SK-N-SH (cell line): ENCODE measurements at regions not wholly inside any gene's neighbourhood (a gene's known extent, or its start where the extent isn't known, plus 50 kb on each side); places are given as distances from the start of the nearest gene placed in this dataset.

Experiments
- CTCF ChIA-PET: fragments of 300-600, 350-600 bp; formaldehyde crosslinking; extraction: SDS; loops from one replicate; lab custom pipeline; 2021; lab: Yijun Ruan, JAX
- POLR2A ChIA-PET: fragments of 350-600 bp; sonication (Branson Sonifier 250); formaldehyde crosslinking; extraction: SDS; loops from one replicate; lab custom pipeline; 2020; ENCODE audit warnings: antibody characterized with exemption, inconsistent platforms; lab: Yijun Ruan, JAX
- DNase-seq: peaks from one replicate; pipeline ENCODE4 v3.0.0; 2012
- H2AFZ ChIP-seq: fragments of 200-600 bp; sonication (generic); 2 replicates; pipeline ENCODE4 v1.8.1; 2016; ENCODE audit warnings: antibody characterized with exemption, mild to moderate bottlenecking, low read depth
- H3F3A ChIP-seq: fragments of 200-600 bp; sonication (generic); replicated peaks from 2 replicates; pipeline ENCODE3; 2016; ENCODE audit warnings: antibody characterized with exemption, mild to moderate bottlenecking; ENCODE audit not compliant: insufficient read depth
- H3K27ac ChIP-seq, 2 experiments: fragments of 200-500 bp in 1 of 2; fragments of 200-600 bp in 1 of 2; sonication (Bioruptor generic) in 1 of 2; sonication (generic), shearing (Covaris generic) in 1 of 2; 2 replicates each; pipeline versions ENCODE4 v1.5.1 to v1.6.1; 2014 to 2016; ENCODE audit warnings: low read depth in 2 of 2, inconsistent platforms in 1 of 2, low read length in 1 of 2, mild to moderate bottlenecking in 1 of 2, mixed read lengths in 1 of 2
- H3K27me3 ChIP-seq: fragments of 200-600 bp; sonication (generic), shearing (Covaris generic); 2 replicates; pipeline ENCODE4 v1.6.1; 2016; ENCODE audit warnings: mixed run types; ENCODE audit not compliant: insufficient read depth
- H3K36me3 ChIP-seq, 2 experiments: fragments of 200-500 bp in 1 of 2; fragments of 200-600 bp in 1 of 2; sonication (Bioruptor generic) in 1 of 2; sonication (generic) in 1 of 2; replicated peaks in 1 of 2; 2 replicates each; pipeline versions ENCODE3 to v1.5.1; 2014 to 2016; ENCODE audit warnings: low read length in 1 of 2, mild to moderate bottlenecking in 1 of 2; ENCODE audit not compliant: insufficient read depth in 2 of 2, control insufficient read depth in 1 of 2
- H3K4me1 ChIP-seq, 2 experiments: fragments of 200-500 bp in 1 of 2; fragments of 200-600 bp in 1 of 2; sonication (Bioruptor generic) in 1 of 2; sonication (generic), shearing (Covaris generic) in 1 of 2; 2 replicates each; pipeline versions ENCODE4 v1.5.1 to v1.6.1; 2014 to 2016; ENCODE audit warnings: low read depth in 1 of 2, low read length in 1 of 2, mixed run types in 1 of 2; ENCODE audit not compliant: insufficient read depth in 2 of 2, control insufficient read depth in 1 of 2
- H3K4me2 ChIP-seq: fragments of 200-600 bp; sonication (generic), shearing (Covaris generic); 2 replicates; pipeline ENCODE4 v1.6.1; 2017; ENCODE audit warnings: mixed run types
- H3K4me3 ChIP-seq, 2 experiments: fragments of 200-500 bp in 1 of 2; fragments of 200-600 bp in 1 of 2; sonication (Bioruptor generic) in 1 of 2; sonication (generic), shearing (Covaris generic) in 1 of 2; 2 replicates each; pipeline versions ENCODE4 v1.5.1 to v1.8.1; 2014 to 2016; ENCODE audit warnings: low read depth in 2 of 2, inconsistent platforms in 1 of 2, low read length in 1 of 2, mild to moderate bottlenecking in 1 of 2, mixed read lengths in 1 of 2, moderate library complexity in 1 of 2
- H3K79me2 ChIP-seq: fragments of 200-600 bp; sonication (generic); 2 replicates; pipeline ENCODE4 v1.8.1; 2017; ENCODE audit warnings: mild to moderate bottlenecking; ENCODE audit not compliant: insufficient read depth
- H3K9ac ChIP-seq: fragments of 200-600 bp; sonication (generic); 2 replicates; pipeline ENCODE4 v1.6.1; 2017; ENCODE audit warnings: mixed run types
- H3K9me2 ChIP-seq: fragments of 200-600 bp; sonication (generic); 2 replicates; pipeline ENCODE4 v1.6.1; 2017; ENCODE audit warnings: mixed run types
- H3K9me3 ChIP-seq: fragments of 200-600 bp; sonication (generic); 2 replicates; pipeline ENCODE4 v1.6.1; 2017; ENCODE audit warnings: mixed run types, mild to moderate bottlenecking, moderate library complexity
- H4K20me1 ChIP-seq: fragments of 200-600 bp; sonication (generic); 2 replicates; pipeline ENCODE4 v1.6.1; 2017; ENCODE audit warnings: mild to moderate bottlenecking, mixed run types; ENCODE audit not compliant: insufficient read depth
- FOSL2 ChIP-seq: IDR thresholded peaks from 2 replicates; pipeline ENCODE4 v1.4.0; 2012; ENCODE audit warnings: low read depth, mild to moderate bottlenecking, moderate library complexity, borderline replicate concordance
- GATA2 ChIP-seq: sonication (generic); formaldehyde crosslinking; IDR thresholded peaks from 2 replicates; pipeline ENCODE4 v1.5.0; 2020; ENCODE audit warnings: mild to moderate bottlenecking, missing genetic modification reagents
- MAX ChIP-seq: IDR thresholded peaks from 2 replicates; pipeline ENCODE4 v1.4.0; 2012; ENCODE audit warnings: low read depth
- MEF2A ChIP-seq: IDR thresholded peaks from 2 replicates; pipeline ENCODE4 v1.4.0; 2012; ENCODE audit warnings: low read depth, borderline replicate concordance
- MXI1 ChIP-seq: IDR thresholded peaks from 2 replicates; pipeline ENCODE4 v1.6.1; 2012; ENCODE audit warnings: mild to moderate bottlenecking, low read depth, low read length, improper control_type of control experiment
- RAD21 ChIP-seq: IDR thresholded peaks from 2 replicates; pipeline ENCODE4 v1.6.1; 2012; ENCODE audit warnings: mild to moderate bottlenecking, low read length
- TEAD4 ChIP-seq: IDR thresholded peaks from 2 replicates; pipeline ENCODE4 v1.4.0; 2012; ENCODE audit warnings: mild to moderate bottlenecking, borderline replicate concordance; ENCODE audit not compliant: insufficient read depth
- WGBS: methylation state at CpG from one replicate; pipeline ENCODE4 v1.1.6; 2017; ENCODE audit warnings: low lambda C conversion rate; 5-methylcytosine and 5-hydroxymethylcytosine counted together
- TF ChIP-seq, protein P1 (sequence below): IDR thresholded peaks from 2 replicates; pipeline ENCODE4; 2012
- TF ChIP-seq, protein P2 (sequence below): fragments of 200-600 bp; sonication (generic); IDR thresholded peaks from 2 replicates; pipeline ENCODE4 v1.6.1; 2017; ENCODE audit warnings: antibody characterized with exemption, mild to moderate bottlenecking, moderate library complexity

GRCh38 chr5:19247302-19247701 lies 740.7 kb downstream of the CDH18 start:
- no peak for TF ChIP-seq MEF2A
- no peak for TF ChIP-seq MXI1
- TF ChIP-seq GATA2, result no peak
- TF ChIP-seq TEAD4, result no peak
- ChIA-PET CTCF (no interaction called here), POLR2A (no interaction called here)
- H3K9ac ChIP-seq, result no peak overlapping the region
- H2AFZ ChIP-seq, result no peak overlapping the region
- no peak overlapping the region for H3K27ac ChIP-seq
- no peaks in the 10 kb centered on the region for H3K27me3 ChIP-seq
- no peak overlapping the region for H3K4me3 ChIP-seq
- H3K9me3 ChIP-seq, result no peaks in the 10 kb centered on the region
- no peaks in the 10 kb centered on the region for H3K79me2 ChIP-seq
- no peaks in the 10 kb centered on the region for H3K4me1 ChIP-seq
- no peaks in the 10 kb centered on the region for H3K36me3 ChIP-seq
- H4K20me1 ChIP-seq, result no peaks in the 10 kb centered on the region
- DNase-seq, result no peak
- WGBS, result 42% methylated on average over 3 of the region's 3 CpGs
- no peaks in the 10 kb centered on the region for H3K9me2 ChIP-seq
- H3K4me2 ChIP-seq, result no peak overlapping the region
- H3F3A ChIP-seq, result no peaks in the 10 kb centered on the region

DNA sequence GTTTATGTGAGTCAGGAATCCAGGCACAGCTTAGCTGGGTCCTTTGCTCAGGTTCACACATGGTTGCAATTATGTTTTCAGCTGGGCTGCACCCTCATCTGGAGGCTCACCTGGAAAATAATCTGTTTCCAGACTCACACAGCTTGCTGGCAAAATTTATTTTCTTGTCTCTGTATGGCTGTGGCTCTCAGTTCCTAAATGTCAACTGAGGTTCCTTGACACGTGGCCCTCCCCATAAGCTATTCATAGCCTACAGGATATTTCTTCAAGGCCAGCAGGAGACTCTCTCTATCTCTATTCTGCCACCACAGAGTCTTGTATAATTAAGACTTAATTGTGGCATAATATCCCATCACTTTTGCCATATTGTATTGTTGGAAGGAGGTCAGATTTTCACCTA lies 732.0 kb downstream of the CDH18 start:
- 19% methylated on average over 1 of the region's 1 CpG for WGBS
- POLR2A ChIA-PET, result no interaction called here

More for the DNA sequence above, 732.0 kb downstream of the CDH18 start:
- no peak overlapping the region for H2AFZ ChIP-seq
- H3K27me3 ChIP-seq, result no peaks in the 10 kb centered on the region
- no peak overlapping the region for H3K27ac ChIP-seq
- no peak overlapping the region for H3K4me3 ChIP-seq
- no peaks in the 10 kb centered on the region for H3K9me3 ChIP-seq
- H3F3A ChIP-seq, result no peaks in the 10 kb centered on the region
- H3K36me3 ChIP-seq, result no peaks in the 10 kb centered on the region
- DNase-seq, result no peak
- no peaks in the 10 kb centered on the region for H4K20me1 ChIP-seq
- no peaks in the 10 kb centered on the region for H3K79me2 ChIP-seq
- no peak overlapping the region for H3K9ac ChIP-seq
- no peaks in the 10 kb centered on the region for H3K9me2 ChIP-seq
- no peaks in the 10 kb centered on the region for H3K4me1 ChIP-seq
- CTCF ChIA-PET, result no interaction called here
- TF ChIP-seq RAD21, result no peak
- TF ChIP-seq, protein P1, sequence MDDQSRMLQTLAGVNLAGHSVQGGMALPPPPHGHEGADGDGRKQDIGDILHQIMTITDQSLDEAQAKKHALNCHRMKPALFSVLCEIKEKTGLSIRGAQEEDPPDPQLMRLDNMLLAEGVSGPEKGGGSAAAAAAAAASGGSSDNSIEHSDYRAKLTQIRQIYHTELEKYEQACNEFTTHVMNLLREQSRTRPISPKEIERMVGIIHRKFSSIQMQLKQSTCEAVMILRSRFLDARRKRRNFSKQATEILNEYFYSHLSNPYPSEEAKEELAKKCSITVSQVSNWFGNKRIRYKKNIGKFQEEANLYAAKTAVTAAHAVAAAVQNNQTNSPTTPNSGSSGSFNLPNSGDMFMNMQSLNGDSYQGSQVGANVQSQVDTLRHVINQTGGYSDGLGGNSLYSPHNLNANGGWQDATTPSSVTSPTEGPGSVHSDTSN, result no peak
- TF ChIP-seq, protein P2, sequence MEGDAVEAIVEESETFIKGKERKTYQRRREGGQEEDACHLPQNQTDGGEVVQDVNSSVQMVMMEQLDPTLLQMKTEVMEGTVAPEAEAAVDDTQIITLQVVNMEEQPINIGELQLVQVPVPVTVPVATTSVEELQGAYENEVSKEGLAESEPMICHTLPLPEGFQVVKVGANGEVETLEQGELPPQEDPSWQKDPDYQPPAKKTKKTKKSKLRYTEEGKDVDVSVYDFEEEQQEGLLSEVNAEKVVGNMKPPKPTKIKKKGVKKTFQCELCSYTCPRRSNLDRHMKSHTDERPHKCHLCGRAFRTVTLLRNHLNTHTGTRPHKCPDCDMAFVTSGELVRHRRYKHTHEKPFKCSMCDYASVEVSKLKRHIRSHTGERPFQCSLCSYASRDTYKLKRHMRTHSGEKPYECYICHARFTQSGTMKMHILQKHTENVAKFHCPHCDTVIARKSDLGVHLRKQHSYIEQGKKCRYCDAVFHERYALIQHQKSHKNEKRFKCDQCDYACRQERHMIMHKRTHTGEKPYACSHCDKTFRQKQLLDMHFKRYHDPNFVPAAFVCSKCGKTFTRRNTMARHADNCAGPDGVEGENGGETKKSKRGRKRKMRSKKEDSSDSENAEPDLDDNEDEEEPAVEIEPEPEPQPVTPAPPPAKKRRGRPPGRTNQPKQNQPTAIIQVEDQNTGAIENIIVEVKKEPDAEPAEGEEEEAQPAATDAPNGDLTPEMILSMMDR, result no peak
- no peak for TF ChIP-seq MEF2A
- TF ChIP-seq MAX, result no peak
- TF ChIP-seq FOSL2, result no peak
- TF ChIP-seq, all 33 proteins: peak for 0
- no peak overlapping the region for H3K4me2 ChIP-seq
